SU-DHL-6 (cell line): ENCODE measurements at regions not wholly inside any gene's neighbourhood (a gene's known extent, or its start where the extent isn't known, plus 50 kb on each side); places are given as distances from the start of the nearest gene placed in this dataset.

ENCODE experiments used
- H2AFZ ChIP-seq: fragments of 200-600 bp; sonication (generic); 2 replicates; pipeline ENCODE4 v1.6.1; 2014; ENCODE audit warnings: low read depth, mild to moderate bottlenecking, moderate library complexity, mixed read lengths, antibody characterized with exemption, low read length; ENCODE audit not compliant: severe bottlenecking
- H3F3A ChIP-seq: fragments of 200-600 bp; shearing (Covaris generic); 2 replicates; pipeline ENCODE4 v1.6.0; 2016; ENCODE audit warnings: antibody characterized with exemption, mild to moderate bottlenecking; ENCODE audit not compliant: insufficient read depth
- H3K27ac ChIP-seq: fragments of 200-600 bp; sonication (generic); 2 replicates; pipeline ENCODE4 v1.5.1; 2016; ENCODE audit warnings: low read depth, mild to moderate bottlenecking, low read length, moderate library complexity, mixed read lengths
- H3K27me3 ChIP-seq: fragments of 200-600 bp; sonication (generic), shearing (Covaris generic); 2 replicates; pipeline ENCODE4 v1.6.0; 2014; ENCODE audit warnings: mild to moderate bottlenecking, low read length
- H3K36me3 ChIP-seq: fragments of 200-600 bp; sonication (generic); 2 replicates; pipeline ENCODE4 v1.6.1; 2014; ENCODE audit warnings: mild to moderate bottlenecking, low read length, mixed read lengths
- H3K4me2 ChIP-seq: fragments of 300-600, 200-600 bp; shearing (Covaris generic), sonication (generic); 2 replicates; pipeline ENCODE4 v1.6.0; 2014; ENCODE audit warnings: low read length, low read depth, mild to moderate bottlenecking; ENCODE audit not compliant: poor library complexity, severe bottlenecking
- H3K4me3 ChIP-seq: fragments of 200-600 bp; sonication (generic); 2 replicates; pipeline ENCODE4 v1.5.1; 2014; ENCODE audit warnings: antibody characterized with exemption, low read length, mild to moderate bottlenecking, mixed read lengths; ENCODE audit not compliant: insufficient read depth, poor library complexity, severe bottlenecking
- H3K79me2 ChIP-seq: fragments of 200-600 bp; sonication (generic); 2 replicates; pipeline ENCODE4 v1.6.1; 2014; ENCODE audit warnings: mild to moderate bottlenecking, low read length, moderate library complexity; ENCODE audit not compliant: insufficient read depth
- H3K9ac ChIP-seq: fragments of 200-600 bp; sonication (generic); 2 replicates; pipeline ENCODE4 v1.7.0; 2014; ENCODE audit warnings: mild to moderate bottlenecking, low read length
- H3K9me2 ChIP-seq: fragments of 200-600 bp; sonication (generic); replicated peaks from 2 replicates; pipeline ENCODE4 v1.6.1; 2014; ENCODE audit warnings: low read length; ENCODE audit not compliant: insufficient read depth
- H3K9me3 ChIP-seq: fragments of 200-600 bp; sonication (generic); 2 replicates; pipeline ENCODE4 v1.6.1; 2014; ENCODE audit warnings: low read length, mixed read lengths; ENCODE audit not compliant: insufficient read depth
- H4K20me1 ChIP-seq: fragments of 200-600 bp; sonication (generic); 2 replicates; pipeline ENCODE4 v1.6.1; 2014; ENCODE audit warnings: low read depth, mild to moderate bottlenecking, antibody characterized with exemption, low read length, moderate library complexity, mixed read lengths
- EZH2phosphoT487 ChIP-seq: fragments of 200-600 bp; sonication (generic), shearing (Covaris generic); conservative IDR thresholded peaks from 2 replicates; pipeline ENCODE4 v1.6.1; 2018; ENCODE audit warnings: mild to moderate bottlenecking, antibody characterized with exemption, low read length, moderate library complexity, mixed read lengths
- TF ChIP-seq, protein P1 (sequence below): fragments of 200-600 bp; sonication (generic); IDR thresholded peaks from one replicate; pipeline ENCODE4 v1.5.1; 2017; ENCODE audit warnings: antibody characterized with exemption, mild to moderate bottlenecking, low read length, moderate library complexity; ENCODE audit not compliant: insufficient read depth, poor library complexity, severe bottlenecking

DNA sequence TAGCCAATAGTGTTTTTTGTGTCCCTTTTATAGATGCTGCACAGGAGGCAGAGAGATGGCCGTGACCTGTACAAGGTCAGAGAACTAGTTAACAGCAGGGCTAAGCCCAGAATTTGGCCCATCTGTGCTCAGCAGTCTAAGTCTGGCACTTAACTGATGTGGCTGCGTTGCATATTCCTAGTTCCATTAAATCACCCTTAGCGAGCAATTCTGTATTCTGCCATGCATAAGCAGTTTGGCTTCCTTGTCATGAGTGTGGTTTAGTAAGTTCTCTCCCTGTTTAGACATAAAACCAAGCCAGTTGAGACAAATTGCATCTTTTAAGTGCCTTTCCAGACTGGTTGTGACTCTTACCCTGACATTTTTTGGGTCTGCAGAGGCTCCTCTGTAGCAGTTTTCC, 230.6 kb upstream of the TENM4 start:
- Histone ChIP-seq H3K4me3 (no peak overlapping the region), H4K20me1 (no peaks in the 10 kb centered on the region), H3F3A (no peaks in the 10 kb centered on the region), H3K27ac (no peak overlapping the region), H3K9ac (no peak overlapping the region), H3K4me2 (no peak overlapping the region), H3K27me3 (no peaks in the 10 kb centered on the region), H3K9me3 (no peaks in the 10 kb centered on the region), H3K36me3 (no peaks in the 10 kb centered on the region), H2AFZ (no peak overlapping the region), H3K9me2 (no peaks in the 10 kb centered on the region), H3K79me2 (no peaks in the 10 kb centered on the region)
- no peak for TF ChIP-seq EZH2phosphoT487
- TF ChIP-seq, protein P1, sequence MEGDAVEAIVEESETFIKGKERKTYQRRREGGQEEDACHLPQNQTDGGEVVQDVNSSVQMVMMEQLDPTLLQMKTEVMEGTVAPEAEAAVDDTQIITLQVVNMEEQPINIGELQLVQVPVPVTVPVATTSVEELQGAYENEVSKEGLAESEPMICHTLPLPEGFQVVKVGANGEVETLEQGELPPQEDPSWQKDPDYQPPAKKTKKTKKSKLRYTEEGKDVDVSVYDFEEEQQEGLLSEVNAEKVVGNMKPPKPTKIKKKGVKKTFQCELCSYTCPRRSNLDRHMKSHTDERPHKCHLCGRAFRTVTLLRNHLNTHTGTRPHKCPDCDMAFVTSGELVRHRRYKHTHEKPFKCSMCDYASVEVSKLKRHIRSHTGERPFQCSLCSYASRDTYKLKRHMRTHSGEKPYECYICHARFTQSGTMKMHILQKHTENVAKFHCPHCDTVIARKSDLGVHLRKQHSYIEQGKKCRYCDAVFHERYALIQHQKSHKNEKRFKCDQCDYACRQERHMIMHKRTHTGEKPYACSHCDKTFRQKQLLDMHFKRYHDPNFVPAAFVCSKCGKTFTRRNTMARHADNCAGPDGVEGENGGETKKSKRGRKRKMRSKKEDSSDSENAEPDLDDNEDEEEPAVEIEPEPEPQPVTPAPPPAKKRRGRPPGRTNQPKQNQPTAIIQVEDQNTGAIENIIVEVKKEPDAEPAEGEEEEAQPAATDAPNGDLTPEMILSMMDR: no peak

DNA sequence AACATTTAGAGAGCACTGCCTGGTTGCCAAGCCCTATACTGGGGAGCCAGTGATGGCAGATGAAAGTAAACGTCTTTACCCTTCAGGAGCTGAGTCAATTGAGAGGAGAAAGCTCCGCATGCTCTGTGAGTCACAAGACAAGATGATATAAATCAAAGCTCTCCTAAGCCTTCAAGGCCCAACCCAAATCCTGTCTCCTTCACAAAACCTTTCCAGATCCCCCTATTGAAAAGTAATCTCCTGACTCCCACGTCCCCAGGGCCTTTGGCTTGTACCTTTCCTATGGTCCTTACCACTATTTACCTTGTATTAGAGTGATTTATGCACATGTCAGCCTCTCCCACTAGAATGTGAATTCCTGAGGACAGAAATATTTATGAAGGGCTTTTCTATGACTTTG, 230.1 kb upstream of the TENM4 start:
- H3F3A ChIP-seq: no peaks in the 10 kb centered on the region
- no peak overlapping the region for H2AFZ ChIP-seq

DNA sequence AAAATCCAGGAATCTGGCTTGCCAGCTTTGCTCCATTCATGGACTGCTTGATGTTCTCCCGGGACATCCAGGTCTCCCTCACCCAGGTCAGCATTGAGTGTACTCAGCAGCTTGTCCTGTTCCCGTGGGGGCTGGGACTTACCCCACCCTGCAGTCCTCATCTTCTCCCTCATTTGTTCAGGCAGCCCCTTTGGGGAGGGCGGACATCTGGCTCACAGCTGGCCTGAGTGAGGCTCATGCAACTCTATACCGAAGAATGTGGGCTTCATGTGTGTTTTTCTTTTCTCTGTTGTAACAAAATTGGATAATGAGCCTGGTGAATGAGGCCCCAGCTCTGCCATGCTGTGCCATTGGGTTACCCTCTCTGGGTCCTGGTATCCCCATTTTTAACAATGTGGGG, 227.7 kb upstream of the TENM4 start:
- no peak overlapping the region for H2AFZ ChIP-seq
- H3K36me3 ChIP-seq: no peaks in the 10 kb centered on the region
- TF ChIP-seq EZH2phosphoT487: no peak
- TF ChIP-seq, protein P1: no peak
- H3K4me3 ChIP-seq: no peak overlapping the region
- H4K20me1 ChIP-seq: no peaks in the 10 kb centered on the region
- no peaks in the 10 kb centered on the region for H3K27me3 ChIP-seq
- no peak overlapping the region for H3K9ac ChIP-seq
- no peaks in the 10 kb centered on the region for H3K79me2 ChIP-seq
- H3K9me2 ChIP-seq: no peaks in the 10 kb centered on the region
- H3F3A ChIP-seq: no peaks in the 10 kb centered on the region
- H3K27ac ChIP-seq: no peak overlapping the region
- no peaks in the 10 kb centered on the region for H3K9me3 ChIP-seq
- H3K4me2 ChIP-seq: no peak overlapping the region

More for the DNA sequence above, 230.1 kb upstream of the TENM4 start:
- Histone ChIP-seq H3K36me3 (no peaks in the 10 kb centered on the region), H3K9me2 (no peaks in the 10 kb centered on the region), H3K4me2 (no peak overlapping the region), H3K4me3 (no peak overlapping the region), H3K27ac (no peak overlapping the region), H3K27me3 (no peaks in the 10 kb centered on the region), H3K9me3 (no peaks in the 10 kb centered on the region), H3K79me2 (no peaks in the 10 kb centered on the region), H3K9ac (no peak overlapping the region), H4K20me1 (no peaks in the 10 kb centered on the region)
- no peak for TF ChIP-seq EZH2phosphoT487
- TF ChIP-seq, protein P1: no peak
